CD4-positive, CD25-positive, alpha-beta regulatory T cell (primary cell): ENCODE measurements at regions not wholly inside any gene's neighbourhood (a gene's known extent, or its start where the extent isn't known, plus 50 kb on each side); places are given as distances from the start of the nearest gene placed in this dataset.

Experiments used
- ATAC-seq, 2 donors: fragments of 150-1000 bp; cut with Tn5 transposase; one replicate each; pipeline ENCODE4 v1.10.0; 2021; ENCODE audit warnings: low read depth in 2 of 2, moderate number of reproducible peaks in 2 of 2, moderate library complexity in 1 of 2
- DNase-seq, 3 donors: peaks; one replicate each; pipeline versions ENCODE4 v3.0.0 to v3.0.0-alpha.2; 2012 to 2022; ENCODE audit warnings: mixed read lengths in 1 of 3
- H3K27ac ChIP-seq: one replicate; pipeline ENCODE4 v1.7.0; 2013; ENCODE audit warnings: mild to moderate bottlenecking, low read length; ENCODE audit not compliant: insufficient read depth, poor library complexity, severe bottlenecking
- H3K27me3 ChIP-seq: one replicate; pipeline ENCODE4 v1.7.0; 2013; ENCODE audit warnings: low read length; ENCODE audit not compliant: control insufficient read depth, insufficient read depth
- H3K36me3 ChIP-seq: one replicate; pipeline ENCODE4 v1.7.0; 2013; ENCODE audit warnings: mild to moderate bottlenecking, low read length, moderate library complexity; ENCODE audit not compliant: control insufficient read depth, insufficient read depth
- H3K4me1 ChIP-seq: 2 replicates; pipeline ENCODE4 v1.7.0; 2013; ENCODE audit warnings: mild to moderate bottlenecking, low read length; ENCODE audit not compliant: insufficient read depth, control insufficient read depth, poor library complexity, severe bottlenecking
- H3K4me3 ChIP-seq: one replicate; pipeline ENCODE4 v1.7.0; 2013; ENCODE audit warnings: low read depth, mild to moderate bottlenecking, low read length, moderate library complexity
- H3K9me3 ChIP-seq, 2 experiments: 1 replicate in 1 of 2; 2 replicates in 1 of 2; pipeline ENCODE4 v1.7.0; 2013; ENCODE audit warnings: low read length in 2 of 2, mild to moderate bottlenecking in 1 of 2, moderate library complexity in 1 of 2; ENCODE audit not compliant: control insufficient read depth in 2 of 2
- H3K27ac Mint-ChIP-seq, 3 donors: one replicate each; pipeline ENCODE4 v1.8.0; 2020 to 2022; ENCODE audit warnings: mild to moderate bottlenecking in 3 of 3, mixed read lengths in 3 of 3, moderate library complexity in 2 of 3
- H3K27me3 Mint-ChIP-seq: one replicate; pipeline ENCODE4 v1.8.0; 2022; ENCODE audit warnings: mild to moderate bottlenecking, mixed read lengths
- H3K36me3 Mint-ChIP-seq: one replicate; pipeline ENCODE4 v1.8.0; 2020; ENCODE audit warnings: mixed read lengths
- H3K4me1 Mint-ChIP-seq, 4 donors: one replicate each; pipeline ENCODE4 v1.8.0; 2020 to 2022; ENCODE audit warnings: mixed read lengths in 4 of 4, mild to moderate bottlenecking in 1 of 4
- H3K4me3 Mint-ChIP-seq, 4 donors: one replicate each; pipeline ENCODE4 v1.8.0; 2020 to 2022; ENCODE audit warnings: mild to moderate bottlenecking in 4 of 4, mixed read lengths in 4 of 4, moderate library complexity in 3 of 4
- H3K9me3 Mint-ChIP-seq, 7 donors: one replicate each; pipeline ENCODE4 v1.8.0; 2020 to 2022; ENCODE audit warnings: mixed read lengths in 7 of 7, mild to moderate bottlenecking in 3 of 7, moderate library complexity in 2 of 7

- DNase-seq = no peak
- no peak overlapping the region for H3K4me3 ChIP-seq
- H3K36me3 Mint-ChIP-seq = no peaks in the 10 kb centered on the region
- no peak for ATAC-seq
- H3K4me1 Mint-ChIP-seq = peaks cover 3 to 9% (median 6%) of the 10 kb centered on the region in 4 donors
- H3K9me3 Mint-ChIP-seq = peaks cover 0 to 3% (median 0%) of the 10 kb centered on the region in 7 donors
- no peaks in the 10 kb centered on the region for H3K27me3 Mint-ChIP-seq
- H3K27ac ChIP-seq = no peak overlapping the region
- no peak overlapping the region for H3K27ac Mint-ChIP-seq
- H3K27me3 ChIP-seq = no peaks in the 10 kb centered on the region
- H3K4me1 ChIP-seq = no peaks in the 10 kb centered on the region
- no peaks in the 10 kb centered on the region for H3K9me3 ChIP-seq
- no peak overlapping the region for H3K4me3 Mint-ChIP-seq
- no peaks in the 10 kb centered on the region for H3K36me3 ChIP-seq
These were observed 223.9 kb upstream of the HS3ST3A1 start for GRCh38 chr17:13825526-13826040.

DNA sequence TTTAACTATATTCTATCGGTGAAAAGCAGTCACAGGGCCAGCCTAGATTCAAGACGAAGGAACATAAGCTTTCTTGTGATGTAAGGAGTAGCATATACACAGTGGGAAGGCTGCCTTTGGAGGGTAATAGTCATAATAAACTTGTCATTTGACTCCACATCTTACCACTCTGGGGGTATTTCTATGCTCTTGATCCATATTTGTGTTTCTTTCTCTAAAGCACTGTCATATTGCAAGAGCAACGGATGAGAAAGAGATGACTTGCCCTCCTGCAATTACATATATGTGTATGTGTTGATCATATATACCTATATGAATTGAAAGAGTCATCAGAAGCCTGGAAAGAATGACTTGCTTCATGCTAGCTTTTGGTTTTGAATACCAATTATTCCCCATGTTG, 225.4 kb upstream of the HS3ST3A1 start:
- Mint-ChIP-seq H3K27ac (no peak overlapping the region), H3K27me3 (no peaks in the 10 kb centered on the region), H3K4me1 (peaks cover 3 to 9% (median 6%) of the 10 kb centered on the region in 4 donors), H3K9me3 (peaks cover 0 to 4% (median 0%) of the 10 kb centered on the region in 7 donors), H3K4me3 (no peak overlapping the region), H3K36me3 (peaks cover 4% of the 10 kb centered on the region)
- Histone ChIP-seq H3K36me3 (no peaks in the 10 kb centered on the region), H3K4me1 (no peaks in the 10 kb centered on the region), H3K4me3 (no peak overlapping the region), H3K27me3 (no peaks in the 10 kb centered on the region), H3K27ac (no peak overlapping the region), H3K9me3 (no peaks in the 10 kb centered on the region)
- ATAC-seq = no peak
- DNase-seq = no peak

GRCh38 chr17:13833921-13834320, 232.2 kb upstream of the HS3ST3A1 start:
- Histone ChIP-seq H3K4me3 (no peak overlapping the region), H3K27ac (no peak overlapping the region), H3K27me3 (no peaks in the 10 kb centered on the region), H3K4me1 (no peaks in the 10 kb centered on the region), H3K36me3 (no peaks in the 10 kb centered on the region), H3K9me3 (no peaks in the 10 kb centered on the region)
- Mint-ChIP-seq H3K4me3 (no peak overlapping the region), H3K4me1 (peaks cover 0 to 5% (median 0%) of the 10 kb centered on the region in 4 donors), H3K27ac (no peak overlapping the region), H3K9me3 (peaks cover 0 to 4% (median 2%) of the 10 kb centered on the region in 7 donors), H3K27me3 (peaks cover 4% of the 10 kb centered on the region), H3K36me3 (peaks cover 9% of the 10 kb centered on the region)
- ATAC-seq (no peak), DNase-seq (no peak)

DNA sequence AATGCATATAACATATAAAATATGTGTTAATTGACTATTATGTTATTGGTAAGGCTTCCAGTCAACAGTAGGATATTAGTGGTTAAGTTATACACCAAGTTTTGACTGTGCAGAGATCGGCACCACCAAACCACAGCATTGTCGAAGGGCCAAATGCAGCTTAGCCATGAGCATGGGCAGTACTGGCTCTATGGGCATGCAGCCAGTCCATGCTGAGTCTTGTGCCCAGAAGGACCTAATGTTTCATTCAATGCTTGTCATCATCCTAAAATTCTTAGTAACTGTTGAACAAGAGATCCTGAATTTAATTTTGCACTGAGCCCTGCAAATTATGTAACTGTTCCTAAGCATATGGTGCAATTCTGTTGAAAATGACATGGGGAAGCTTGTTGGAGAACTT, 233.4 kb upstream of the HS3ST3A1 start:
- ATAC-seq (no peak), DNase-seq (no peak)
- Mint-ChIP-seq H3K4me1 (peaks cover 0 to 5% (median under 1%) of the 10 kb centered on the region in 4 donors), H3K9me3 (peaks cover 0 to 4% (median 2%) of the 10 kb centered on the region in 7 donors), H3K4me3 (no peak overlapping the region), H3K36me3 (peaks cover 9% of the 10 kb centered on the region), H3K27me3 (peaks cover 4% of the 10 kb centered on the region), H3K27ac (no peak overlapping the region)
- Histone ChIP-seq H3K36me3 (no peaks in the 10 kb centered on the region), H3K4me3 (no peak overlapping the region), H3K9me3 (no peaks in the 10 kb centered on the region), H3K27ac (no peak overlapping the region), H3K27me3 (no peaks in the 10 kb centered on the region), H3K4me1 (no peaks in the 10 kb centered on the region)

DNA sequence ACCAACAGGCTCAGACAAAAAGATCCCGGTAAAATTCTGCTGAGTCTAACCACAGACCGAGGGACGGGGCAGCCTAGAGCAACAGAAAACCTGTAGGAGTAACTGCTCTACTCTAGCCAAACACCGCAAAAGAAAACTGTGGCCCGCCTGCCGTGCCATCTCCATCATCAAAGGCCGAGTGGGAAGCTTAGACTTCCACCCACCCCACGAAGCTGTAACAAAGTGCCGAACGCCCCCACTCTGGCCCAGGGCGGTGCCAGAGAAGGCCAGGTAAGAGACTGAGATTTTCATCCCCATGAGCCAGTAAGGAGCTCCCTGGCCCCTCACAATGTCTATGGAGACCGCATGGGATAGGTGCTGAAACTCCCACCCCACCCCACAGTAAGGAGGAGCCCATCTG, 231.9 kb upstream of the COX10 start:
- no peak overlapping the region for H3K4me3 ChIP-seq
- Mint-ChIP-seq H3K27me3 (peaks cover 4% of the 10 kb centered on the region), H3K4me1 (peaks cover 0 to 5% (median 4%) of the 10 kb centered on the region in 4 donors), H3K36me3 (peaks cover 3% of the 10 kb centered on the region), H3K4me3 (no peak overlapping the region), H3K9me3 (peaks cover 0 to 2% (median 0%) of the 10 kb centered on the region in 7 donors), H3K27ac (no peak overlapping the region)
- H3K36me3 ChIP-seq = no peaks in the 10 kb centered on the region
- no peaks in the 10 kb centered on the region for H3K9me3 ChIP-seq
- H3K4me1 ChIP-seq = no peaks in the 10 kb centered on the region
- no peak for ATAC-seq
- H3K27ac ChIP-seq = no peak overlapping the region
- DNase-seq = no peak
- H3K27me3 ChIP-seq = no peaks in the 10 kb centered on the region

- H3K27me3 ChIP-seq = no peaks in the 10 kb centered on the region
- H3K36me3 ChIP-seq = no peaks in the 10 kb centered on the region
- Mint-ChIP-seq H3K36me3 (no peaks in the 10 kb centered on the region), H3K9me3 (no peaks in the 10 kb centered on the region), H3K4me3 (no peak overlapping the region), H3K4me1 (peaks cover 0 to 5% (median 2%) of the 10 kb centered on the region in 4 donors), H3K27me3 (no peaks in the 10 kb centered on the region), H3K27ac (peak overlapping the region in 1 of 3 donors; percentile 88)
- ATAC-seq = no peak
- DNase-seq = no peak
- no peak overlapping the region for H3K27ac ChIP-seq
- H3K4me1 ChIP-seq = no peaks in the 10 kb centered on the region
- H3K9me3 ChIP-seq = no peaks in the 10 kb centered on the region
- no peak overlapping the region for H3K4me3 ChIP-seq
These were observed 229.1 kb upstream of the COX10 start for GRCh38 chr17:13840254-13840653.

GRCh38 chr17:13843862-13844635, 225.3 kb upstream of the COX10 start:
- Mint-ChIP-seq H3K4me3 (peak overlapping the region in 1 of 4 donors; percentile 12), H3K27ac (no peak overlapping the region), H3K36me3 (peaks cover 3% of the 10 kb centered on the region), H3K4me1 (peaks cover 0 to 5% (median 2%) of the 10 kb centered on the region in 4 donors), H3K27me3 (no peaks in the 10 kb centered on the region), H3K9me3 (peaks cover 0 to 4% (median 0%) of the 10 kb centered on the region in 7 donors)
- no peak for DNase-seq
- Histone ChIP-seq H3K27me3 (no peaks in the 10 kb centered on the region), H3K4me1 (no peaks in the 10 kb centered on the region), H3K4me3 (no peak overlapping the region), H3K36me3 (no peaks in the 10 kb centered on the region), H3K9me3 (peaks cover 0 to 4% of the 10 kb centered on the region in 2 experiments), H3K27ac (no peak overlapping the region)
- ATAC-seq = no peak

GRCh38 chr17:13851889-13852288, 217.4 kb upstream of the COX10 start:
- peaks cover 2 to 9% (median 7%) of the 10 kb centered on the region in 7 donors for H3K9me3 Mint-ChIP-seq
- H3K9me3 ChIP-seq = peaks cover 0 to 4% of the 10 kb centered on the region in 2 experiments
- peaks cover 11% of the 10 kb centered on the region for H3K36me3 Mint-ChIP-seq
- DNase-seq = no peak
- H3K4me1 ChIP-seq = no peaks in the 10 kb centered on the region
- H3K27ac ChIP-seq = no peak overlapping the region
- peaks cover 0 to 19% (median 2%) of the 10 kb centered on the region in 4 donors for H3K4me1 Mint-ChIP-seq
- H3K27ac Mint-ChIP-seq = no peak overlapping the region
- H3K27me3 ChIP-seq = no peaks in the 10 kb centered on the region
- no peak overlapping the region for H3K4me3 Mint-ChIP-seq
- no peak for ATAC-seq
- H3K4me3 ChIP-seq = no peak overlapping the region
- H3K27me3 Mint-ChIP-seq = no peaks in the 10 kb centered on the region
- H3K36me3 ChIP-seq = no peaks in the 10 kb centered on the region
